Upper lobe of left lung (tissue), 4 donors: ENCODE measurements at regions not wholly inside any gene's neighbourhood (a gene's known extent, or its start where the extent isn't known, plus 50 kb on each side); places are given as distances from the start of the nearest gene placed in this dataset.

ENCODE experiments used
- POLR2A ChIP-seq, 4 donors: fragments of 450-650 bp; IDR thresholded peaks; one replicate each; pipeline ENCODE4 v1.5.1; 2016 to 2017; ENCODE audit warnings: antibody characterized with exemption in 4 of 4, mild to moderate bottlenecking in 2 of 4
- TF ChIP-seq, protein P1 (sequence below), 6 experiments: fragments of 450-650 bp in 4 of 6; fragments of 200-600 bp in 2 of 6; sonication (generic) in 2 of 6; IDR thresholded peaks; one replicate each; pipeline ENCODE4 v1.5.1; 2016 to 2019; ENCODE audit warnings: antibody characterized with exemption in 6 of 6

DNA sequence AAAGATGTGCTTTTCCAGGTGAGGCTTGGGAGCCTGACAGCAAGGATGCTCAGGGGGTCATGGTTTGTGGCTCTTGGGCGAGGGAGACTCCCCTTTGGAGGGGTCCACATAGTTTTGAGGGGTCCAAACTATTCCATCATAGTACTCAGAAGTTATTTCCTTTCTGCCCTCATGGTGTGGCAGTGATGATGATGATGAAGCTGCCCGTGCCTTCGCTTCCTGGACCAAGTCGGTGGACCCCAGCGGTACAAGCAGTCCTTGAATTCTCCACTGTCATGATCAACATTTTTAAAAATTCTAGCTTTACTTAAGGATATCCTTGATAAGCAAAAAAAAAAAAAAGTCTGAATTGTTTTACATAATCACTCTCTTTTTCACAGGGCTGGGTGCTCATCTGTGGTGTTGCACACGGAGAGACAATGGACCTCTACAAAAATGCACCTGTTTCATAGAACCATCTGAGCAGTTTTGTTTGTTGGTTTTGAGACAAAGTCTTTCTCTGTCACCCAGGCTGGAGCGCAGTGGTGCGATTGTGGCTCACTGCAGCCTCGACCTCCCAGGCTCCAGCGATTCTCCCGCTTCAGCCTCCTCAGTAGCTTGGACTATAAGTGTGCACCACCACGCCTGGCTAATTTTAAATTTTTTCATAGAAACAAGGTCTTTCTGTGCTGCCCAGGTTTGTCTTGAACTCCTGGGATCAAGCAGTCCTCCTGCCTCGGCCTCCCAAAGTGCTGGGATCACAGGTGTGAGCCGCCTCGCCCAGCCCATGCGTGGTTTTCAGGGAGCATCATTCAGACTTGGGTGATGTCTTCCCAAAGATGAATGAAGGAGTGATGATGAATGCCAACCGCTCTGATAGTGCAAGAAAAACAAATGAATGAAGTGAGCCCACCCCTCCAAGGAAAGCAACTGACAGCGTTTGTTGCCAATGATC, 271.4 kb upstream of the HDAC4 start:
- TF ChIP-seq, protein P1, sequence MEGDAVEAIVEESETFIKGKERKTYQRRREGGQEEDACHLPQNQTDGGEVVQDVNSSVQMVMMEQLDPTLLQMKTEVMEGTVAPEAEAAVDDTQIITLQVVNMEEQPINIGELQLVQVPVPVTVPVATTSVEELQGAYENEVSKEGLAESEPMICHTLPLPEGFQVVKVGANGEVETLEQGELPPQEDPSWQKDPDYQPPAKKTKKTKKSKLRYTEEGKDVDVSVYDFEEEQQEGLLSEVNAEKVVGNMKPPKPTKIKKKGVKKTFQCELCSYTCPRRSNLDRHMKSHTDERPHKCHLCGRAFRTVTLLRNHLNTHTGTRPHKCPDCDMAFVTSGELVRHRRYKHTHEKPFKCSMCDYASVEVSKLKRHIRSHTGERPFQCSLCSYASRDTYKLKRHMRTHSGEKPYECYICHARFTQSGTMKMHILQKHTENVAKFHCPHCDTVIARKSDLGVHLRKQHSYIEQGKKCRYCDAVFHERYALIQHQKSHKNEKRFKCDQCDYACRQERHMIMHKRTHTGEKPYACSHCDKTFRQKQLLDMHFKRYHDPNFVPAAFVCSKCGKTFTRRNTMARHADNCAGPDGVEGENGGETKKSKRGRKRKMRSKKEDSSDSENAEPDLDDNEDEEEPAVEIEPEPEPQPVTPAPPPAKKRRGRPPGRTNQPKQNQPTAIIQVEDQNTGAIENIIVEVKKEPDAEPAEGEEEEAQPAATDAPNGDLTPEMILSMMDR (IDR thresholded peaks at IDR 0.05), result no peak
- TF ChIP-seq POLR2A (IDR thresholded peaks at IDR 0.05), result no peak
